Anterior cingulate cortex (tissue), 58 donors: ENCODE measurements at regions not wholly inside any gene's neighbourhood (a gene's known extent, or its start where the extent isn't known, plus 50 kb on each side); places are given as distances from the start of the nearest gene placed in this dataset.

ENCODE experiments used
- DNase-seq, 58 donors: peaks; one replicate each; lab custom pipeline; 2025; lab: John Stamatoyannopoulos, UW

DNA sequence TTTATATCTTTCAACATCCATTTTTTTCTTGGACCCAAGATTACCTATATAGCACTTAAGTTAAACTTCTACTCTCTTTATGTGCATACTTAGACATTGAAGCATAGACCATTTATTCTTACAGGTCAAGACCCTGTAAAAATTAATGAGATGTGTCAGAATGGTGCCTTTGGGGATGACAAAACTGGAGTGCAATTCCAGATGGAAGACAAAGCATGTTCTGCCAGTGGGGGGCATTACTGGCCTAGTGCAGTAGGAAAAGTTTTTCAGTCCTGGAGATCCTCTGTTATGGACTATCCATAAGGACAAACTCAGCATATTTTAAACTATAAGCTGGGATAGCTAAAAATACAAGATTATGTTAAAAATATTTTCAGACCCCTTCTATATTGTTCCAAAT, 57.8 kb upstream of the MMADHC start:
- no peak for DNase-seq
